ENCODE measurements at regions not wholly inside any gene's neighbourhood (a gene's known extent, or its start where the extent isn't known, plus 50 kb on each side); places are given as distances from the start of the nearest gene placed in this dataset.
"Not testable (repeated sequence)": the region's sequence is repeated elsewhere in the genome, so short reads cannot be mapped to it uniquely, and the experiment has no call there.

DNA sequence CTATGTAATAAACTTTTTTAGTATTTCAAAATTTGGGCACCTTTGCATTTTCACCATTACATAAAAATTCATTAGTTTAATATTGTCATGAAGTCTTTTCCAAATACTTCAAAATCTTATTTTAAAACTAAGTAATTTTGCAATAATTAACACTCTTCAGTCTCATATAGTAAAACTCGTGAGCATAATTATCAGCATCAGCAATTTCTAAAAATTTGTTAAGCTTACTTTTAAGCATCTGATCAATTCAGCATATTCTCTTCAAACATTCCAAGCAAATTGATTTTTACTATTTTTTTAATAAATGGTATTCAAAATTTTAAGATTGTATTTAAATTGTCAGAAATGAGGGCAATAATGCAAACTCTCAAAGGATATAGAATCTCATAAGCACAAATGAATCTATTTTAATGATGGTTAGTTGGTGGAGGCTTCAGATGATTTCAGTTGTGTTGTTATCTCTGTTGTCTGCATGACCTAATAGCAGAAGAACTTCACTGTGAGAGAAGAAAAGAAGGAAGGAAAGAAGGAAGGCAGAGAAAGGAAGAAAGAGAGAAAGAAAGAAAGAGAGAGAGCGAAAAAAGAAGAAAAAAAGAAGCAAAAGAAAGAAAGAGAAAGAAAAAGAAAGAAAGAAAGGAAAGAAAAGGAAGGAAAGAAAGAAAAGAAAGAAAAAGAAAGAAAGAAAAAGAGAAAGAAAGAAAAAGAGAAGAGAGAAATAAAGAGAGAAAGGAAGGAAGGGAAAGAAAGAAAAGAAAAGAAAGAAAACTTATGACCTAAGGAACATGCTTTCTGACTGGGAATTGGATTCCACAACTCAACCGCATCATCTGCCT lies 860.5 kb downstream of the NCAM2 start:
- DNase-seq = no peak

DNA sequence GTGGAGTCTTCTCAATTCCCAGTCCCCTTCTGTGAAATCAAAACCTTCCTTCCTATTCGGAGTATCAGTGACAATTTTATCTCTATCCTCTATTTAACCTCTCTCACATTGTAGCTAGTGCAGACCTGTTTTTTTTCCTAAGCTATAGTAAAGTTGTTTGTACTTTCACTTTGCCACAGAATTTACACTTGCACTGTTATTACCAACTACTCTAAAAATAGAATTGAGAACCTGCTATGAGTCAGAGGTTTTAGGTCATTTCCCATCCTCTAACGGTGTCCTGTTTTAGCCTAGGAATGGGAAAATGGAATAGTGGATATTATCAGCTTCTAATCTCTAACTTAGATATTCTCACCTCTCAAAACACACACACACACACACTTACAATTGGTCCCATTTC lies 862.7 kb downstream of the NCAM2 start:
- no peak for DNase-seq

DNA sequence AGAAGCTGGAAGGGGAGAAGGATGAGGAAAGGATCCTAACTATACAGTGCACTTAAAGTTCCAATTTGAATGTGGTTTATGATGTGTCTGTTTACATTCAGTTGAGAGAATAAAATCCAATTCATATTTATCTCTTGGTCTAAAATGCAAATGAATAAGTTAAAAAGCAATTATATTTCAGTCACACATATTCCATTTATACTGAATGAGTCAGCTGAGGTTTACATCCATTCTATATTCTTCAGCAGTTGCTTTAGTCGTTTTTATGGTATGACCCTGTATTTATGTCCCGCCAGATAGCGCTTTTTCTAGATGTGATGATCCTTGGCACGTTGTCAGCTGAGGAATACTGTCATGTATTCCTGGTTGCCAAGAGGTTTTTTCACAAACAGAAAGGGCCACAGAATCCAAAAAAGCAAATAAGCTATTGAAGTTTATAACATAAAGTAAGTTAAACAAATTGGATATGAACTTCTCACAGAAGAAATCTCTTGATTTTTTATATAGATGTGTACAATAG lies 866.2 kb downstream of the NCAM2 start:
- DNase-seq = peak; percentile 10

DNA sequence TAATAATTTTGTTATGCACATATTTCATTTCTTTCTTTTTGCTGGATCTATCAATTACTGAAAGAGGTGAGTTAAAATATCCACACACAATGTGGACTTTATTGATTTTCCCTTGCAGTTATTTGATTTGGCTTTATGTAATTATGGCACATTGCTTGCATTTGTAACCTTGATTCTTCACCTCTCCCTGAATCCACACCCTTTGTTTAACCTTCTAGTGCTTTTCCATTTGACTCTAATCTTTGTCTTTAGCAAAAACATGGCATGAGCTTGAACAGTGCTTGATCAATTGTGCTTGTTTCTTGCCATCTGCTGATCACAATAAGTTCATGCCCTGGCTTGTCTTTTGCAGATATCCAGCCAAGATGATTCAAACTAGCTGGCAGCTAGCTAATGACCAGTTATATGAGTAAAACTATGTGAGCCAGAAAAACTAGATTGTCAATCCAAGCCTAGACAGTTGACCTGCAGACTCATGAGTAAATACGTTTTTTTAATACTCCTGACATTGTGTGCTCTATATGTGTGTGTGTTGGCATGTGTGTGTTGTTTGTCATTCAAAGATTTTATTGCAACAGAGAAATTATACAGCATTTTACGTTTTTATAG lies 899.2 kb downstream of the NCAM2 start:
- DNase-seq = no peak

DNA sequence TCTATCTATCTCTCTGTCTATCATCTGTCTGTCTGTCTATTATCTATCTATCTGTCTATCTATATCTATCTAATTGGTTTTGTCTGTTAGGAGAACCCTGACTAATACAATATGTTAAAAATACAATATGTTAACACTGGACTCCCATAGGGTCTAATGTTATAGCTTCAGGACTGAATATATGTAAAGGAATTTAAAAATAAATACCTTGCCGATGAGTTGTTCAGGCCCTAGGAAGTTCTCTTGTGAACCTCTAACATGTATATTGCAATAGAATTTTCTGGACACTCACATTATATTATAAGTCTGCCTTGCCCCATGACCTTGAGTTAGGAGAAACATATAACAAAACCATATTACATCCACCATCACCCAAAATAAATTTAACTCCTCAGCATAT lies 900.6 kb downstream of the NCAM2 start:
- DNase-seq = no peak

DNA sequence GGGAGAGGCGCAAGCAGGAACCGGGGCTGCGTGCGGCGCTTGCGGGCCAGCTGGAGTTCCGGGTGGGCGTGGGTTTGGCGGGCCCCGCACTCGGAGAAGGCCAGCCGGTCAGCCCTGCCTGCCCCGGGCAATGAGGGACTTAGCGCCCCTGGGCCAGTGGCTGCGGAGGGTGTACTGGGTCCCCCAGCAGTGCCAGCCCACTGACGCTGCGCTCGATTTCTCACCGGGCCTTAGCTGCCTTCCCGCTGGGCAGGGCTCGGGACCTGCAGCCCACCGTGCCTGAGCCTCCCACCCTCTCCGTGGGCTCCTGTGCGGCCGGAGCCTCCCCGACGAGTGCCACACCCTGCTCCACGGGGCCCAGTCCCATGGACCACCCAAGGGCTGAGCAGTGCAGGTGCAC lies 904.2 kb downstream of the NCAM2 start:
- DNase-seq = not testable (repeated sequence)

DNA sequence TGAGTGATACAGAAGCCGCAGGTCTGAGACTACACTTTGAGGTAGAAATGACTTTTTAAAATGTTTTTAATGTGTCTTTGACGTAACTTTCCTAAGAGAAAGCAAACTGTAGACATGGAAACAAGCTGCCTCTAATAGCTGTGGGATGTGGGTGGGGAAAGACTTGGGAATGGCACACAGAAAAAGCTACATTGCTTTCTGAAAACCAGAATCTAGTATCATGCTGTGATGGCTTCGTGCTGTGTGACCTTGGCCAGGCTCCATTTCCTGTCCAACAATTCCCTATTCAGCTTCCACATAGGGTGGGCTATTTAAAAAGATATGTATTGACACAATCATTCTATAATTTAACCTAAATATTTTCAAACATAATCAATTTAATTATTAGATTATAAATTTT lies 909.1 kb downstream of the NCAM2 start:
- no peak for DNase-seq

DNA sequence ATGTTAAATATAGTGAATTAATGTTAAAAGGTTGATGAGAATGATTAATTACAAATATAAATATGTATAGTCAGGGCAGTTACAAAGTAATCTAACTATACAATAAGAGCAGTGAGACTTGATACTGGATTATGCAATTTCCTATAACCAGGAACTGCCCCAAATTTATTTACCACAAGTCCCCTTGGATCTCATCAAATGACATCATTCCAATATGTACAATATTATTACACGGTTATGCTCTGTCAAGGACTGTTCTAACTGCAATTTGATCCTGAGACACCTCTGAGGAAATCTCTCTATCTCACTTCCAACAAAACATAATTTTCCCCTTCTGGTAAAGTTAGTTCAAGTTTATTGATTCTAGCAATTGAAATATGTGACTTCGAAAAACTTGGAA lies 917.6 kb downstream of the NCAM2 start:
- no peak for DNase-seq

DNA sequence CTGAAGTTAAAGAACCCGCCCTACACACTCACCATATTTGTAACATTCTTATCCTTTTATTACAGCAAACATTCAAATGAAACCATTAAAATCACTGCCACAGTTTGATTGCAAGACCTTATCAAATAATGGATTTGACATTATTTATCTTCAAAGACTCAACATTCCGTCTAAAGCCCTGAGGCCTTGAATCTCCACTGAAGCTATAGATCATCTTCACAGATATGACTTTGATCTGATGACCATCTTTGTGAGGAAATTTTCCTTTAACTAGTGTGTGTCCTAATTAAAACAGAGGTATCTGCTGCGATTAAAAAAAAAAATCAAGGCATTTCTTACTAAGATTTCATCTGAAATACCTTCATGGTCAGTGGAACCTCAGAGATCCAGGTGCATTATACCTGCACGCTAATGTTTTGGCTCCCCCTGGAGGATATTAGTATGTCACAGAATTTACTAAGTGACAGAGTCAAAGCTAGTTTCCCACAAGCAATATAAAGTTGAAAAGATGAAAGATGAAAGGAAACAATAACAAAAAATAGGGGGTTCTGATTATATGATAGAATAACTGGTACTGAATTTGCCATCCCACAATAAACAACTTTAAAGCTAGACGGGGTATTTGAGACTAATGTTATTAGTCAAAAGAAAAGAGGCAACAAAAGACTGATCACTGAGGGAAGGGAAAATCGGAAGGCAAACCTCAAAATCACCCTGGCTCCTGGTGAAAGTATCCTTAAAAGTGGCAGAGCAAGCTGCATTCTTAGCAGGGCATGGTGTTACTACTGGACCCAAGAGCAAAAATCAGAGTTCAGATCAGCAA lies 923.4 kb downstream of the NCAM2 start:
- DNase-seq = no peak

DNA sequence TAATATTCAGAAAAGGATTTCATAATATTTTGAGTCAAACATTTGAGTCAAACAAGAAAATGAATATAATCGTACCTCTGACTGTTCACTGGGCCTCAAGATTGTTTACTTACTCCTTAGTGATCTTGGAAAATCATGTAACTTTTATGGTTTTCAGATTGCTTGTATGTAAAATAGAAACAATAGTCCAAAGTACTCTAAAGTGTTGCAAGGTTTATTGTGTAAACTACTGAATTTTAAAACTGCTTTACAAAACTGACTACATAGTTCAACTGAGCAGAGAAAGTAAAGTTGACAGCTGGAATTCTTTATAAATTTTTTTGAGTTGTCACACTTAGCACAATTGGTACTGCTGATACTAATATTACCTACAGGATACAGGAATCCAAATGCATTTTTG lies 931.0 kb downstream of the NCAM2 start:
- DNase-seq = no peak

DNA sequence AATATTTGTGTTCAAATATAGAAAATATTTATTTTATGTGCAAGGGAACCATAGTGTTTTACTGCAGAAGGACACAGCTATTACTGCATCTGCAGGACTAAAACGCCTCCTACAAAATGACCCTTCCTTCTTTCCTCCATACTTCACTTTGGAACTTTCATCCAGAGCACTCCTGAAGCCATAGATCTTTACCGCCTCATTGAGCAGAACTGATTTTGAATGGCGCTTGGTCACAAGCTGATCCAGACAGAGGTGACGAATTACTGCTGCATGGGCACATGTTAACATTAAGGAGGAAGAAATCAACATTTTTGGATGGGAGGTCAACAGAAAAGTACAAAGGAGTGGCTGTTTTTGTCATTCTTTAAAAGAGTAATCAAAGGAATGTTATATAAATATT lies 931.6 kb downstream of the NCAM2 start:
- DNase-seq = no peak

DNA sequence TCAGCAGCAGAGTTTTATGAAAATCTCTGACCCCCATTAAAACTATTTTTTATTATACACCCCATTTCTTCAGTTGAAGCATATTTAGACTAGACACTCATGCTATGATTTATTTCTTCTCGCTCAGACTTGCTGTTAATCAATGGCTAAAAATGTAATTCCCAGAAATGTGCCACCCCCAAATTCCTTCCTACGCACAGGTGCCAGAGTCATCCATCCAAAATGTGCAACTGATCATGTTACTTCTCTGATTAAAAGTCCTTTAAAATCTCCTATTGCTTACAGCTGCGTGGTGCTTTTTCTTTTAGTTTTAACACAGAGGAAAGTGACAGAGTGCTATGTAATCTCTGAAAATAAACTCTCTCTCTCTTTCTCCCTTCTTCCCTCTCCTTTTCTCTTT lies 954.4 kb downstream of the NCAM2 start:
- no peak for DNase-seq

DNA sequence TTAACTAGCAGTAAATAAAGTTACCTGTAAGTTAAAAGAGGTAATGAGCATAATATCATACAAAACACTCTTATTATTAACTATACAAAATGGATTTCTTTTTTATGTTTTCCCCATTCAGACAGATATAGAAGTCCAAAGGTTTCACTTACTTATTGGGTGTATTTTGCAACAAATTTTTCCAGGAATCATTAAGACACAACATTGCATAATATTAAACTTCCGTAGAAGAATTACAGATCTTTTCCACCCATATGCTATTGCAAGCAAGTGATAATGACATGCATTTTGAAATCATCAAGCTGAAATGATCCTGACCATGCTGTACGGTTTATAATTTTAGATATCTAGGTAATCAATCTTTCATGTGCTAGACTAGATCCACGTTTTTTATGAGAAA lies 957.0 kb downstream of the NCAM2 start:
- no peak for DNase-seq

DNA sequence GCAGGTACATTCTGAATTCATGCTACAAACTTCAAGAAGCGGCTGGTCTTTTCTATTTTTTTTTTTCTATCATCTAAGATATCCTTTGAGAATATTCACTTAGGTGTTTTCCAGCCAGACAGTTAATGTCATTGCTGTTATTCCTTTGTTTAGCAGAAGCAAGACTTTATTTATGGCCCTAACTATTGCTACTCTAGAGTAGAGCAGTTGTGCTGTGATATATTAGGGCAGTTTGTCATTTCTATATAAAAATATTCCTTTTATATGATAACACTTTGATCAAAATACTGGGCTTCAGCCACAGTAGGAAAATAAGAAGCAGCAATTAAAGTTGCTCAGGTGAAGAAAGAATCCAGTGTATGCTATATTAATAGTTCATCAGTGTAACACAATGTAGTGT lies 959.3 kb downstream of the NCAM2 start:
- no peak for DNase-seq

DNA sequence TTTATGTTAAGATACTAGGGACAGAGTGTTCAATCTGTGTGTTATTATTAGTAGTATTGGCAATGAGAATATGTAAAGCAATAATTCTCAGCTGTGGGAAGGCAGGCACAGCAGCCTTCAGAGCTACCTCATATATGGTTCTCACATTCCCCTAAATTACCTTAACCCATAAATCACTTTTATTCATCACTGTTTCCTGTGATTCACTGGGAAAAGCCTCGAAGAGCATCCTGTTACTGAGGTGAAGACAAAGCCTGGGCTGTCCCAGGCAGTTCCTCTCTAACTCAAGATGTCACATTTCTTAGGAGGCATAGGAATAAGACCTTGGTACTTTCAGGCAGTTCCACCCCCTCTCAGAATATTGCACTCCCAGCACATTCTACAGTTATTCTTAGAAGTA lies 965.7 kb downstream of the NCAM2 start:
- DNase-seq = no peak

DNA sequence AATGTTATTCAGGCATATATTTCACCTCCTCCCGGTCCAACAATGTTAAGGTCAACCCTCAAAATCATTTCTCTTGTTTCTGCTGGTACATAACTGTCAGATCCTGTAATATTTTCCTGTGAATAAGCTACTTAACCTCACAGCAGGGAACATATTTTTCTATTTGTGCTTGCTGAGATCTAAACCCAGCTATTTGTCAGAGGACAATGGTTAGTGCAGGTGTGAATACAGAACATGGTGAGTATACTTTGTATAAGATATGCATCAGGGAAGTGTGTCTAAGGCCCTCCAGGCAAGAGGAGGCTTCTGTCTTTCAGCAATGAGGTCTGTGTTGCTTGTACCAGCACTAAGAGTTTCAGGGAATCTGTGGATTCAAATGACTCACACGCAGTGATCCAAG lies 970.6 kb downstream of the NCAM2 start:
- no peak for DNase-seq

DNA sequence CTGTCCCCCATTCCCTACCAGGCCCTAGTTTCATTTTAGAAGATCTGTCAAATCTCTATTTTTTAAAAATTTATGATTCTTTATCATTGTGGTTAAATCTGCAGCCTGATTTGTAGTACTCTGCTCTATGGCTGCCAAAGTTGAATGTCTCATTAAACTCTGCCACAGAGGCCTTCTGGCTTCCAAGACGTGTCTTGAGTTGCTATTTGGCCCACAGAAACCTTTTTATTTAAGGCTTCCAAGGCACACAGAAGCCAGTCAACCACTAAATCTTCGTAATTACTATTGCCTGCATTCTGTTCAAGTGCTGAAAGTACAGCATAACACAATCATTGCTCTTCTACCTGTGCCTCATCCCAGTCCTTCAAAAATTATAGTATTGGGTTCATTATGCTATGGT lies 971.0 kb downstream of the NCAM2 start:
- no peak for DNase-seq

DNA sequence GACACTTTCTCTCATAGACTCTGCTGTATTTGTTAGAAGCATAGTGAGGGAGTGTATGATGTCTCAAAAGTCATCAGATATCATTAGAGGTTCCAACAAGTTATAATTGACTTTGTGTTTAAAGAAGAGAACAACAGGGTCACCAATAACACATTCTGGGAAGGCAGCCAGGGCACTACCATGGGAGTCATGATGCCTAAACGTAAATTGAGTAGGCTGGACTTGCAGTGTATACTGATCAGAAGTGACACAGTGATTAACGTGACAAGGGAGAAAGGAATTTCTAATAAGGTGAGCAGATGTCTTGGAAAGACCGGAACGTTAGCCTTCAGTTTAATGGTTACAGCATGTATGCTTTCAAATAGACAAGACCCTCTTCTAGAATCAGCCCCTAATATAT lies 973.2 kb downstream of the NCAM2 start:
- no peak for DNase-seq

DNA sequence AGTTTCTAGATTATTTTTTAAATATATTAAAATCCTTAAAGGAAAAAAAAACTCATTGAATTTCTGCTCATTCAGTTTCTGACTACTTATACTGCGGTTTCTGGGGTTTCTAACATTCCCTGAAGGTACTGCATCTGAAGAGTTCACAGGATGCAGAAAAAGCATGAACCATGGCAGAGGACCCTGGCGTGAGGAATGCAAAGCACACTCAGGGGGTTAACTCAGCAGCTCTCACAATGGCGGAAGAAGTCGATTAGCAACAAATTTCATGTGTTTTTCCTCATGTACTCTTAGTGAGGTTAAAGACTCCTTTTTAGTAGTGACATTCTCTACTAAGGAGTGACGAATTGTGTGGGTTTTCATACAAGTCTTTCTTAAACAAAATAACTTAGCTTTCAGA lies 975.6 kb downstream of the NCAM2 start:
- no peak for DNase-seq

DNA sequence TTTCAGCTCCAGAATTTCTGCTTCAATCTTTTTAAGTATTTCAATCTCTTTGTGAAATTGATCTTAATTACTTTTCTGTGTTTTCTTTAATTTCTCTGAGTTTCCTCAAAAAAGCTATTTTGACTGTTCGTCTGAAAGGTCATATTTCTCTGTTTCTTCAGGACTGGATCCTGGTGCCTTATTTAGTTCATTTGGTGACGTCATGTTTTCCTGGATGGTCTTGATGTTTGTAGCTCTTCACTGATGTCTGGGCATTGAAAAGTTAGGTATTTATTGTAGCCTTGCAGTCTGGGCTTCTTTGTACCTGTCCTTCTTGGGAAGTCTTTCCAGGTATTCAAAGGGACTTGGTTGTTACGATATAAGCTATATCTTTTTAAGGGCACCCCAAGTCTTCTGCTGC lies 998.7 kb downstream of the NCAM2 start:
- DNase-seq = no peak

DNA sequence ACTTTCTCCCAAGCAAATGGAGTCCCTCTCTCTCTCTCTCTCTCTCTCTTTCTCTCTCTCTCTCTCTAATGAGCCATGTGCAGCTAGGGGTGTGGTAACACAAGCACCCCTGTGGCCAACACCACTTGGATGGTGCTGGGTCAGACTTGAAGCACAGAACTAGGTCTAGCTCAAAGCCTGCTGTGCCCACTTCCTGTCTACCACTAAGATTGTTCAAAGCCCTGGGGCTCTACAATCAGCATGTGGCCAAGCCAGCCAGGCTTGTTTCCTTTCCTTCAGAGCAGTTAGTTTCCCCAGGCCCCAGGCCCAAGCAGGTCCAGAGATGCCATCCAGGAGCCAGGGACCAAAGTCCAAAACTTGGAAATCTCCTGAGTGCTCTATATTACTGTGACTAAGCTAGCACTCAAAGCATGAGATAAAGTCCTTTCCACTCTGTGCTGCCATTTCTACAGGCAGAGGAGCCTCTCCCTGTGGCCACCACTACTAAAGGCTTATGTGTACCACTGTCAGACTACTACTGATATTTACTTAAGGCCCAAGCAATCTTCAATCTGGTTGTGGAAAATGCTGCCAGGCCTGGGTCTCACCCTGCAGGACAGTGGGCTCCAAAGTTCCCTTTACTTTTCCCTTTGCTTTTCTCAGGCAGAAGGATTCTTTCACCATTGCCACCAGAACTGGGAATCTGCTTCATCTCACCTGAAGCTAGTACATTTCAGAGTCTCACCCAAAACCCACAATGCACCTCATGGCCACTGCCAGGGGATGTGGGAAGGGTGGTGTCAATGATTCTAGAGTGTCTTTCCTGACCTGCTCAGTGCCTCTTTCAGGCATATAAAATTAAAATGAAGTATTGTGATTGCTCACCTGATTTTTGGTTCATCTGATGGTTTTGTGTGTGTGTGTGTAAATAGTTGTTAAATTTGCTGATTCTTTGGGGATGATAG lies 999.5 kb downstream of the NCAM2 start:
- DNase-seq = no peak

DNA sequence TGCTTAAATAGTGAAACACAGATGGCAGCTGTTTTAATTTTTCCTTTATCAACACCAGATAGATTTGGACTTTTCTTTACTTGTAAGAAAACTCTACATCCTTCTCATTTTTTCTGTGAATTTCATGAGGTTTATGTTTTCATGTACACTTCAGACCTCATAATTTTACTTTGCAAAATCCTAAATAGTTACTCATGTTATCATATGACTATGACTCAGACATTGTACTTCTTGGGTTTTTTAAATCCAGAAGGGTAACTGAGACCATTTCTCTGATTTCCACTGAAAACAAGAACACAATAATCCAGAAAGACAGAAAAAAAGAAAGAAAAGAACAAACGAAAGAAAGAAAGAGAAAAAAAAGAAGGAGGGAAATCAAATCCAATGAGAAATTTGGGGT lies 1021.6 kb downstream of the NCAM2 start:
- DNase-seq = no peak
